Progenitor cell of endocrine pancreas (in vitro differentiated cells): ENCODE measurements at regions not wholly inside any gene's neighbourhood (a gene's known extent, or its start where the extent isn't known, plus 50 kb on each side); places are given as distances from the start of the nearest gene placed in this dataset.

Experiments used
- DNase-seq: peaks from one replicate; pipeline ENCODE4 v3.0.0; 2021; ENCODE audit warnings: low spot score; ENCODE audit not compliant: unreplicated experiment
- H3K27ac Mint-ChIP-seq: 2 replicates; pipeline ENCODE4 v1.8.0; 2021; ENCODE audit warnings: mild to moderate bottlenecking, moderate library complexity, mixed read lengths
- H3K27me3 Mint-ChIP-seq: 2 replicates; pipeline ENCODE4 v1.8.0; 2021; ENCODE audit warnings: mixed read lengths
- H3K36me3 Mint-ChIP-seq: 2 replicates; pipeline ENCODE4 v1.8.0; 2022; ENCODE audit warnings: mixed read lengths; ENCODE audit not compliant: insufficient read depth
- H3K4me1 Mint-ChIP-seq: 2 replicates; pipeline ENCODE4 v1.8.0; 2021; ENCODE audit warnings: low read depth, mixed read lengths
- H3K4me3 Mint-ChIP-seq: 2 replicates; pipeline ENCODE4 v1.8.0; 2021; ENCODE audit warnings: low read depth, mild to moderate bottlenecking, moderate library complexity, mixed read lengths
- H3K9me3 Mint-ChIP-seq: 2 replicates; pipeline ENCODE4 v1.8.0; 2021; ENCODE audit warnings: low read depth, mixed read lengths
- TF ChIP-seq, protein P1 (sequence below): fragments of 200-600 bp; sonication (generic); IDR thresholded peaks from one replicate; pipeline ENCODE4 v1.5.0; 2021; ENCODE audit warnings: antibody characterized with exemption, mild to moderate bottlenecking; ENCODE audit not compliant: unreplicated experiment

DNA sequence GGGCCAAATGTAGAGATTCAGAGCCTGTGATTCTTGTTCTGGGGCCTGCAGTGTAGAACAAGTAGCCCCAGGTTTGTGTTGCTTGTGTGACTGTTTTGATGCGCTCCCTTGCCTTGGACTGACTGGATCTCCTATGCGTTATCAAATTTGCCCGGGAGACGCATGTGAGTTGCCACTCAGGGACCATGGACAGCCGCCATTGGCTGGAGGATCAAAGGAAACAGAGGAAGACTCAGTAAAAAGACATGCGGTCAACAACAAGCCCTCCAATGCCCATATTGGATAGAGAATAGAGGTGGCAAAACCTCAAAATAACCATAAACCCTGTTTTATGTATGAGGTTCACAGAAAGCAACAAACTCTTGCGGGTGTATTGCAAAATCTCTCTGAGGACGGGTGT is 327.5 kb upstream of the IGFBP7 start:
- no peaks in the 10 kb centered on the region for H3K36me3 Mint-ChIP-seq
- H3K27ac Mint-ChIP-seq: no peak overlapping the region
- no peaks in the 10 kb centered on the region for H3K9me3 Mint-ChIP-seq
- peaks cover 4% of the 10 kb centered on the region for H3K27me3 Mint-ChIP-seq
- DNase-seq: no peak
- H3K4me3 Mint-ChIP-seq: no peak overlapping the region
- H3K4me1 Mint-ChIP-seq: peaks cover 4% of the 10 kb centered on the region
- TF ChIP-seq, protein P1, sequence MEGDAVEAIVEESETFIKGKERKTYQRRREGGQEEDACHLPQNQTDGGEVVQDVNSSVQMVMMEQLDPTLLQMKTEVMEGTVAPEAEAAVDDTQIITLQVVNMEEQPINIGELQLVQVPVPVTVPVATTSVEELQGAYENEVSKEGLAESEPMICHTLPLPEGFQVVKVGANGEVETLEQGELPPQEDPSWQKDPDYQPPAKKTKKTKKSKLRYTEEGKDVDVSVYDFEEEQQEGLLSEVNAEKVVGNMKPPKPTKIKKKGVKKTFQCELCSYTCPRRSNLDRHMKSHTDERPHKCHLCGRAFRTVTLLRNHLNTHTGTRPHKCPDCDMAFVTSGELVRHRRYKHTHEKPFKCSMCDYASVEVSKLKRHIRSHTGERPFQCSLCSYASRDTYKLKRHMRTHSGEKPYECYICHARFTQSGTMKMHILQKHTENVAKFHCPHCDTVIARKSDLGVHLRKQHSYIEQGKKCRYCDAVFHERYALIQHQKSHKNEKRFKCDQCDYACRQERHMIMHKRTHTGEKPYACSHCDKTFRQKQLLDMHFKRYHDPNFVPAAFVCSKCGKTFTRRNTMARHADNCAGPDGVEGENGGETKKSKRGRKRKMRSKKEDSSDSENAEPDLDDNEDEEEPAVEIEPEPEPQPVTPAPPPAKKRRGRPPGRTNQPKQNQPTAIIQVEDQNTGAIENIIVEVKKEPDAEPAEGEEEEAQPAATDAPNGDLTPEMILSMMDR: no peak

DNA sequence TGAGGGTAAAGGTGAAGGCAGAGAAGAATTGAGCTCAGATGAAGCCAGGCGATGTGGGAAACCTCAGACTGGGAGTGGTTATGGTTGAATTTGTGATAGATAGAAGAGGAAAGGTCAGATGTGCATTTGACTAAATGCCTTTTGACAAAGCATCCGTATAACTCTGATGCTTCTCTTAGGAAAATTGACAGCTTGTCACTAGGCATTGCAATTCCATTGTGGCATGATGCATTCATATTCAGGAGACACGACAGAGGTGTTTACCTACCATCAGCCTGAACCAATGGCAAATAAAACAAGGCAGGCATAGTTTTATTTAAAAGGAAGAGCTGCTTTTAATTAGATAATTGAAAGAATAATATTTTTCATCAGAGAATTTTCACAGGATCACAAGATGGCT is 325.1 kb upstream of the IGFBP7 start:
- Mint-ChIP-seq H3K36me3 (no peaks in the 10 kb centered on the region), H3K27ac (no peak overlapping the region), H3K4me3 (no peak overlapping the region), H3K9me3 (no peaks in the 10 kb centered on the region), H3K27me3 (peaks cover 3% of the 10 kb centered on the region), H3K4me1 (peaks cover 5% of the 10 kb centered on the region)
- TF ChIP-seq, protein P1: no peak
- DNase-seq: no peak

DNA sequence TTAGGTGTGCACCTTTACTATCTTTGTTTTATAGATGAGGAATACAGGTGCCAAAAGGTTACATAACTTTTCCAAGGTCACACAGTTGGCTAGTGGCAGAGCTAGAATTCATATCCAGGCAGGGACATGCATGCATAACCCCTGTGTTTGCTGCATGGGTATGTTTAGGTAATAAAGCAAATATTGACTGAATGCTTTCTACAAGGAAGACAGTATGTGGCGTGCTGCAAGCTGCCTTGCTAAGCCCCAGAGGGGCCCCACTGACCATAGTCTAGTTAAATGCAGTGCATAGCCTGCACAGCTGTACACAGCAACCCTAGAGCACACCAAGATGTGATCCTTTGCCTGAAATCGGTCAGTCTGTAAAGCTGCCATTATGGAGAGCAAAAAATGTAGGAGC is 320.5 kb upstream of the IGFBP7 start:
- Mint-ChIP-seq H3K27me3 (peaks cover 9% of the 10 kb centered on the region), H3K27ac (no peak overlapping the region), H3K36me3 (no peaks in the 10 kb centered on the region), H3K9me3 (no peaks in the 10 kb centered on the region), H3K4me3 (no peak overlapping the region), H3K4me1 (peaks cover 5% of the 10 kb centered on the region)
- TF ChIP-seq, protein P1: no peak
- no peak for DNase-seq

DNA sequence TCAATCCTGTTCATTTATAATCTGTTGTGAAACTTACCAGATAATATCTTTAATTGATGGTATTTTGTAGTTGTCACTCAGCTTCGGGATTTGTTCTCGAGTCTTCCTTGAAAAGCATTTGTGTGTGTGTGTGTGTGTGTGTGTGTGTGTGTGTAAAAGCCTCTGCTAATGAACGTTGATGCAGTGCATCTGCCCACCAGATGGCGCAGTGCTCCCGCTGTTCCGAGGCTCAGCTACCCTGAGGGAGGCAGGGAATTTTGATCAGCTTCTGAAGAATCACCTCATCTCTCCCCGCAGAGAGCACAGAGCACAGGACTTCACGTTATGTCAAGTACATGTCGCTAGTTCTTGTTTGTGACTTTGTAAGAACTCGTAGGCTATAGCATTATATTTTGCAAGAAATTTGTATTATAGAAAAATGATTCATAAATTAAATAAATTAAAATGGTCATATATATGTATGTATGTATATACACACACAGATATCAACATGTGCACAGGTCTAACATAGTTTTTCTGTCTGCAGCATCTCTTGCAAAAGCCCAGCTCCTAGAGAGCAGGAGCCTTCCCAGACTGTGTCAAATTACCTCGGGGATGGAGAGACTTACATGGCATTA is 316.7 kb upstream of the IGFBP7 start:
- peaks cover 12% of the 10 kb centered on the region for H3K27me3 Mint-ChIP-seq
- no peaks in the 10 kb centered on the region for H3K36me3 Mint-ChIP-seq
- H3K4me1 Mint-ChIP-seq: peaks cover 1% of the 10 kb centered on the region
- no peak overlapping the region for H3K4me3 Mint-ChIP-seq
- H3K27ac Mint-ChIP-seq: no peak overlapping the region
- DNase-seq: peak; percentile 55
- TF ChIP-seq, protein P1: peak; percentile 81
- H3K9me3 Mint-ChIP-seq: peaks cover under 1% of the 10 kb centered on the region

DNA sequence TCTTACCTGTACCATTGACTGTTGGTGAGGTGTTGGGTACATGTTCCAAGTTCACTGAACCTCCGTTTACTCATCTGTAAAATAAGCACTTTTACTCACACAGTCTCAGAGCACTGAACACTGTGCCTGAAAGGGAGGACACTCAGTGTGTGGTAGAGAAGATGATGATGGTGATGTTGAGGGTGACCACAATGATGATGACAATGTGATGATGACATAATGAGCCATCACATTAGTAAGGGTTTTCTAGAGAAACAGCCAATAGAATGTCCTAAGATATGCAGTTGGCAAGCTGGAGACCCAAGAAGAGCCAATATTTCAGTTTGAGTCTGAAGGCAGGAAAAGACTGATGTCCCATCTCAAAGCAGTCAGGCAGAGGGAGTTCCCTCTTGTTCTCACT is 315.4 kb upstream of the IGFBP7 start:
- no peak for DNase-seq
- no peak overlapping the region for H3K4me3 Mint-ChIP-seq
- no peaks in the 10 kb centered on the region for H3K4me1 Mint-ChIP-seq
- peaks cover 12% of the 10 kb centered on the region for H3K27me3 Mint-ChIP-seq
- H3K9me3 Mint-ChIP-seq: peaks cover 4% of the 10 kb centered on the region
- no peak overlapping the region for H3K27ac Mint-ChIP-seq
- TF ChIP-seq, protein P1: no peak
- H3K36me3 Mint-ChIP-seq: no peaks in the 10 kb centered on the region
